RPMI8226 (cell line): ENCODE measurements at regions not wholly inside any gene's neighbourhood (a gene's known extent, or its start where the extent isn't known, plus 50 kb on each side); places are given as distances from the start of the nearest gene placed in this dataset.

Source experiments
- DNase-seq: peaks from one replicate; pipeline ENCODE4 v3.0.0-alpha.2; 2015

- no peak for DNase-seq
Measured at GRCh38 chr4:120415896-120416295, 349.2 kb upstream of the MAD2L1 start.

- no peak for DNase-seq
Measured at GRCh38 chr4:120406960-120407359, 340.3 kb upstream of the MAD2L1 start.

GRCh38 chr4:120403296-120403695 lies 336.6 kb upstream of the MAD2L1 start:
- no peak for DNase-seq

DNA sequence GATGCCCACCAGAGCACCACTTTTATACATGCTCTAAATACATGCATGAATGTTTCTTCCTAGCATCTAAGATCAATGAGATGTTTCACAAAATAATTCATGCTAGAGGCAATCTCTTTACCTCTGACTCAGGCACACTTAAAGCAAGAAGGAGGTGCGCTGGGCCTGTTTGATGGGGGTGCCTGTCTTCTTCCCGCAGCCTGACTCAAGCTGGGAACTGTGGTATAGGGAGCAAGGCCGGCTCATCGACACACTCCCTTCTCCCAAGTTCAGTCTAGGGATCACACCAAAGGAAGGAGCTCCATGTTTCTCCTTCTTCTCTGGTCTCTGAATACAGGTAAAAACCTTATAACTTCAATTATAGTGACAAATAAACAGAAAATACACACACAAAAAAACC lies 333.8 kb upstream of the MAD2L1 start:
- DNase-seq, result no peak

DNA sequence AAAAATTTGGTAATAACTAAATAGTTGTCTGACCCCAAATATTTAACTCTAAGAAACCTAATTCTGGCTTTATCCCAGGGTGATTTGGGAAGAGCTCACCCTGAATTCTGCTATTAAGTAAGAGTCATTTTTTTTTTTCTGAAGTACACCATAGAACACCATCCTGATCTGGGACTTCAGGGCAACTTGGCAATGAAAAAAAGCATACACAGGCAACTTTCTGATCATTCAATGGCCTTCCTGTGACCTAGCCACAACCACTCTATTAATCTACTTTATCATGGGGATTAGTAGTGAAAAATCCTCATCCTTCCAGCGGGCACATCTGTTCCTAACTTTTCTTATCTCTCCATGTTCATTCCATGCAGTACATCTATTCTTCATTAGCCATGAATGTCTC lies 333.2 kb upstream of the MAD2L1 start:
- no peak for DNase-seq

GRCh38 chr4:120395746-120396145 lies 329.1 kb upstream of the MAD2L1 start:
- peak; percentile 3 for DNase-seq

GRCh38 chr4:120355881-120356280 lies 289.2 kb upstream of the MAD2L1 start:
- no peak for DNase-seq

DNA sequence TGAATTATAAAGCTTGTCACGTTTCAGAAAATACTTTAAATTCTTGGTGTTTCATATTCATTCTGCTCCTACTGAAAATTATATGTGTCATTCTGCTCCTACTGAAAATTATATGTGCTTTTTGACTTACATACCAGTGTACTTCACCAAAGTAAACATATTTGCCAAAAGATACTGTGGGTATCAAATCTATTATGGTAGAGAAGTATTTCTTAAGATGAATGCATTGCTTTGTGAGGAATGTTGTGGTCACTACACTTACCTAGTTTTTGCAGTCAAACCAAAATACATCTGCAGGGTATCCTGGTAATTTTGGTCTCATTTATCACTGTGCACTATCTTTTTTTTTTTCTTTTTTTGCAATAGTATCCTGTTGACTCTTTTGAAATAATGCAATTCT lies 287.7 kb upstream of the MAD2L1 start:
- DNase-seq, result no peak

- DNase-seq, result no peak
Measured at GRCh38 chr4:120353235-120353634, 286.6 kb upstream of the MAD2L1 start.

- DNase-seq, result no peak
Measured at GRCh38 chr4:120352739-120353138, 286.1 kb upstream of the MAD2L1 start.

- DNase-seq, result no peak
Measured at GRCh38 chr4:120348948-120349347, 282.3 kb upstream of the MAD2L1 start.

- no peak for DNase-seq
Measured at GRCh38 chr4:120348521-120348920, 281.9 kb upstream of the MAD2L1 start.

DNA sequence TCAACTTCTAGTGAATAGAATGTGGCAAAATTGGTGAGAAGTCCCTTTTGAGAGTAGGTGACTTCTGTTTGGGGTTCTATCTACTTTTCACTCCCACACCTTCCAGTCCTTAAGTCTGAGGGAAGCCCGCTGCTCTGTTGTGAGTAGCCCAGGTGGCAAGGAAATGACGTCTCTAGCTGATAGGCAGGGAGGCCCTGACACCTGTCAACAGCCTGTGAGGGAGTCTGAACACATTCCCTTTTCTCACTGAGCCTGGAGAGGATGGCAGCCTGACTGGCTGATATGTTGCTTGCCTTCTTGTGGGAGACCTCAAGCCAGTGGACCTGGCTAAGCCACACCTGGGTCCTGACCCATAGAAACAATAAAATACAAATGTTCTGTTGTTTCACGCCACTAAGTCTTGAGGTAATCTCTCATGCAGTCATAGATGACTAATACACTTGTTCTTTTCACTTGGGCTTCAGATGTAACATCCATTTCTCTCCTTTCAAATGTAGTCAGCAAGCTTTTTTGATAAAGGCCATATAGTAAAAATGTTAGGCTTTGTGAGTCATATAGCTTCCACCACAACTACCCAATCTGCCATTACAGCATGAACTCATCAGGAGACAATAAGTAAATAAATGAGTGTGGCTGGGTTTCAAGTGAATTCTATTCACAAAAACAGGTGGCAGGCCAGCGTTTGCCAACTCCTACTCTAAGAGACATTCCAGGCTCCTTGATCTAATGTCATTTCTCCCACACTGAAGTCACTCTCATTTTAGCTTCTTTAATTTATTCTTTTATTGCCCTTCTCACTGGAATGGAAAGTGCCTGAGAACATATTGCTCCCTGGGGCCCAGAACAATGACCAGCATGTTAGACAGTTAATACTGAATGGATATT lies 265.1 kb upstream of the MAD2L1 start:
- peak; percentile 3 for DNase-seq

DNA sequence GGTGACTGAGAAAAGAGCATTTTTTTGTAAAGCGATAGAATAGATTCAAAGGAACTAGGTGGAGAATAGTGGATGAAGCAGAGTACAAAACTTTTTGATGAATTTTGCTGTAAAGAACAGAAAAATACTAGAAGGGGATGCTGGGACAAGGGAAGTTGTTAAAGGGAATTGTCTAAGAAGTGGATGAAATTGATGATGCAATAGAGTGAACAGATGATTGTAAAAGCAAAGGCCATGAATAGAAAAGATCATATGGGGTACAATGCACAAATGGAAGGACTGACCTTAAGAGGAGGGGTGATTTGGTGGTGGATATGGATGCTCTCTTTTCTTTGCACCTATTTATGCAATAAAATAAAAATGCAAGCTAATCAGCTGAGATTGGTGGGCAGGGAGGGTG lies 262.7 kb upstream of the MAD2L1 start:
- no peak for DNase-seq

DNA sequence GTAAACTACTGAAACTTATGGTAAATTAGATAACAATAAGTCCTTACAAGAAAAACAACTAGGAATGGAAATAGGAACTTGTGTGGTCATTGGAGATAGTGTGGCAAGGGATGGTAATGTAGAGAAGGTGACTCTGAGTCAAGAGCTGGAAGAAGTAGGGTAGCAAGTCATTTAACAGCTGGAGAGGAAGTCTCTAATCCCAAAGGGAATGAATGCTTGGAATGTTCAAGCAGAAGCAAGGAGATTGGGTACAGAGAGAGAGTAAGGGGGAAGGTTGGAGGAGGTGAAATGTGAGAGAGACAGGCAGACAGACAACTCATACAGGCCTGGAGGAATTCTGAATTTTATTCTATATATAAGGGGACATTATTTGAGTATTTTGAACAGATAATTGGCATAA lies 260.6 kb upstream of the MAD2L1 start:
- DNase-seq, result no peak

- DNase-seq, result no peak
Measured at GRCh38 chr4:120319046-120319767, 252.6 kb upstream of the MAD2L1 start.

GRCh38 chr4:120318196-120318846 lies 251.7 kb upstream of the MAD2L1 start:
- no peak for DNase-seq

- no peak for DNase-seq
Measured at GRCh38 chr4:120317713-120318112, 251.1 kb upstream of the MAD2L1 start.

DNA sequence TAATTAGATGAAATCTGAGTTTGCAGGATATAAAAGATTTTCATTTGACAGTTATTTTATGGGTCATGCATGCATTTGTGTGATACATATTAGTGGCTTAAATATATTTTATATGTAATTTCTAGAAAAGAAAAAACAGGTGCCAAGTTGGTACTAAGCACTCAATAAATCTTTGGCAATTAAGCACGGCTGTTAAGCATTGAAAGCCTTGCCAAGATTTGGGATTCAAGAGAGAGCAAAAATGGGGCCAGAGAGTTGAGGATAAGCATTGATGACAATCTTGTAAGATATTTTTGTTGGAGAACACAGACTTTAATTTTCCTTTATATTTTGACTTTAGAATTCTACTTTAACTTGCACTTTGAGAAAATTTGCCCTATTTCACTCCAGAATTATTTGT lies 249.8 kb upstream of the MAD2L1 start:
- no peak for DNase-seq

DNA sequence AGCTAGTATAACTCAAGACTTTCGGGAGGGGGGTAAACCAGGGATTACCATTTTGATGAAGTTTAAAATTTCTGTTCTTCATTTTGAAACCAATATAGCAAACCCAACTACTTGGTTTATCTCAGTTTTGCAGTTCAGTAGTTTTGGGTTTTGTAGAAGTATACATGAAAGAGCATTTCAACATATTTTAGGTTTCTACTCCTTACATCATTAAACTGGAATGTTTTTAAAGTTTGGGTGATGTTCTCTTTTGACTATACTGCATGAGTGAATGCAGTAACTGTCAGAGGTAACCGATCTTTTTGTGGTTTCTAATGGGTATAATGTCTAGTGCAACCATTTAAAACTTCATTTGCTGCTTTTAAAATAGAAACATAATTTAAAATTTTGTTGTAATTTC lies 248.3 kb upstream of the MAD2L1 start:
- no peak for DNase-seq

DNA sequence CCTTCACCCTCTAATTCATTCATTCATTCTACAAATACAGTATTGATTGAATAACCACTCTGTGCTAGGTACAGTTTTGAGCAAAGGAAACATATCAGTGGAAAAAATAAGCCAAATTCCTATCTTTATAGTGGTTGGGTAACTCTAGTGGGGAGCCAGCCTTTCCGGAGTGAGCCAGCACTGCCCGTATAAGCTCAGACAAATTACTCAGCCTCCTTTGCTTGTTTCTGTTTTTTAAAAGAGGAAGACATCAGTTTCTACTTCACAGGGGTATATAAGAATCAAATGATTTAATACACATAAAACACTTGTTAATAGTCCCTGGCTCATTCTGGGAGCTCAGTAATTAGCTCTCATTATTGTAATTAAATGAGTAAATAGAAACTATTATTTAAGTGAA lies 238.2 kb upstream of the MAD2L1 start:
- DNase-seq, result no peak

DNA sequence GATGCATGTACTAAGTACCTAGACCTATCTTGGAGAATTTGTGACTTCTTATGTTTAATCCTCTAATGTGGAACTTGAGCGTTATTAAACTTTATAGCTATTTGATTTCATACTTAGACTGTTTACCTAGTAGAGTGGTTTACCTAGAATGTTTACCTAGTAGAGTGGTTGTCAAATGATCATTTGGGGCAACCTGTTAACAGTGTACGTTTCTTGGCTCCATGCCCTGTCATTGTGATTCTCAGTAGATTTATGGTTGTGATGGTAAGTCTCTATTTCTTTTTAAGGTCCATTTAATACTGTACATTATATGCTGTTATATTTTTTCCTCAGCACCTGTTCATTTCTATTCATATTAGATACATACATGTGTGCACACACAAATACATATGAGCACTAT lies 233.0 kb upstream of the MAD2L1 start:
- no peak for DNase-seq

DNA sequence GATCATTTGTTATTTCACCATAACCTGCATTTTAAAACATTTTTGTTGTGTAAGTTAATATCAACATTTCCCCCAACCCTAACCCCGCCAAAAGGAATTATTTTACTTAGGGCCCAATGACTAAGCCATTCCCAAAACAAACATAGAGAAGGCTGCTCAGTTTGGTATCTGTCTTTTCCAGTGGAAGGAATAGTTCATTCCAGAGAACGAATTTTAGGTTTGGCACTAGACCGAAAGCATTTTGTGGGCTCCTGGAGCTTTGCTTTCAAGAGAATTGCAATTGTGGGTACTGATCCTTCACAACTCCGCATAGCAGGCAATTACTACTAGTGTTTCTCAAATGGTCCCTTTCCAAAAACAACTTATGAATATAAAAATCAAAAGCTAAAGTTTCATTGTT lies 226.7 kb upstream of the MAD2L1 start:
- no peak for DNase-seq

DNA sequence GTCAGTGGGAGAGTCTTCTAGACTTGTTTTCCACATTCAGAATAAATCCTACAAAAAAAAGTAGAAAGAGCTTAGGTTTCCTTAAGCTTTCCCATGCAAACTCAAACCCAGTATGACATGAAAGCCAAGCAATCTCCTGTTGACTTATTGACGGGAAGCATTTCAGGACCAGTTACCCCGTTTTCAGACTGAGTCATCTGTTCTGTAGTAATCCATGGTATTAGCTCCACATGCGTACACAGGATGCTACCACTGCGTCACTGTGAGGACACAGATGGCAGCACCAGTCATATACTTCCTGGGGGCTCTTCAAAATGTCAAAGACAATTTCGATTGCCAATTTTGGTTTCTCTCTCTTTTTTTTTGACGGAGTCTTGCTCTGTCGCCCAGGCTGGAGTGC lies 224.9 kb upstream of the MAD2L1 start:
- DNase-seq, result no peak
